Right lobe of liver (tissue), 4 donors: ENCODE measurements at regions not wholly inside any gene's neighbourhood (a gene's known extent, or its start where the extent isn't known, plus 50 kb on each side); places are given as distances from the start of the nearest gene placed in this dataset.

Source experiments
- POLR2A ChIP-seq: fragments of 450-650 bp; IDR thresholded peaks from one replicate; pipeline ENCODE4 v1.6.1; 2017; ENCODE audit warnings: antibody characterized with exemption, mild to moderate bottlenecking
- TF ChIP-seq, protein P1 (sequence below), 4 donors: fragments of 200-600 bp in 3 of 4; fragments of 450-650 bp in 1 of 4; IDR thresholded peaks; one replicate each; pipeline versions ENCODE4 v1.5.1 to v1.8.0; 2016 to 2022; ENCODE audit warnings: antibody characterized with exemption in 4 of 4, mild to moderate bottlenecking in 2 of 4
- donor health status: DM: no; HTN: no; CAD: no.
- donor health status: DM: no; HTN: no; CAD: no.
- donor health status: DM: no; HTN: yes; CAD: no.

DNA sequence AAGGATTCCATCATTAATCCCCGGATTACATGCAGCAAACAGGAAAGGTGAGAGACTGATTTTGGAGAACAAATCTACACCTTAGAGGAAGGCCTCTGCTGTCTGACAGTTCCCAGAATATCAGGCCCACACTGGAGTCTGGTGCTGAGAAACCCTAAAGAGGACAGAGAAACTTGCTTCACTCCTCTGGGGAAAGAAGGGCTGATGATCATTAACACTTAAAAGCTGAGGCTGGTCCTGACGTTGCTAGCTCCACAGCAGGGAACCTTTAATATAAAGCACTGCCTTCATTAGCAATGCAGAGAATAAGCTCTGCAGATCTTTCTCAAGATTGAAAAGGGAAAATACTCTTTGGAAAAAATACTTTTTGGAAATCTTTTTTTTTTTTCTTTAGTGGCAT, 1472.4 kb upstream of the GOT2 start:
- TF ChIP-seq, protein P1, sequence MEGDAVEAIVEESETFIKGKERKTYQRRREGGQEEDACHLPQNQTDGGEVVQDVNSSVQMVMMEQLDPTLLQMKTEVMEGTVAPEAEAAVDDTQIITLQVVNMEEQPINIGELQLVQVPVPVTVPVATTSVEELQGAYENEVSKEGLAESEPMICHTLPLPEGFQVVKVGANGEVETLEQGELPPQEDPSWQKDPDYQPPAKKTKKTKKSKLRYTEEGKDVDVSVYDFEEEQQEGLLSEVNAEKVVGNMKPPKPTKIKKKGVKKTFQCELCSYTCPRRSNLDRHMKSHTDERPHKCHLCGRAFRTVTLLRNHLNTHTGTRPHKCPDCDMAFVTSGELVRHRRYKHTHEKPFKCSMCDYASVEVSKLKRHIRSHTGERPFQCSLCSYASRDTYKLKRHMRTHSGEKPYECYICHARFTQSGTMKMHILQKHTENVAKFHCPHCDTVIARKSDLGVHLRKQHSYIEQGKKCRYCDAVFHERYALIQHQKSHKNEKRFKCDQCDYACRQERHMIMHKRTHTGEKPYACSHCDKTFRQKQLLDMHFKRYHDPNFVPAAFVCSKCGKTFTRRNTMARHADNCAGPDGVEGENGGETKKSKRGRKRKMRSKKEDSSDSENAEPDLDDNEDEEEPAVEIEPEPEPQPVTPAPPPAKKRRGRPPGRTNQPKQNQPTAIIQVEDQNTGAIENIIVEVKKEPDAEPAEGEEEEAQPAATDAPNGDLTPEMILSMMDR (IDR thresholded peaks at IDR 0.05): no peak
- TF ChIP-seq POLR2A: no peak
